Suprapubic skin (tissue), 4 donors: ENCODE measurements at regions not wholly inside any gene's neighbourhood (a gene's known extent, or its start where the extent isn't known, plus 50 kb on each side); places are given as distances from the start of the nearest gene placed in this dataset.

ENCODE experiments used
- CTCF ChIP-seq, 2 donors: fragments of 200-600 bp in 1 of 2; fragments of 450-650 bp in 1 of 2; sonication (generic) in 1 of 2; IDR thresholded peaks; one replicate each; pipeline ENCODE4 v1.5.1; 2016 to 2019; ENCODE audit warnings: antibody characterized with exemption in 2 of 2, mild to moderate bottlenecking in 1 of 2, moderate library complexity in 1 of 2
- EP300 ChIP-seq: sonication (generic); formaldehyde crosslinking; IDR thresholded peaks from one replicate; pipeline ENCODE4 v1.6.1; 2017; ENCODE audit warnings: antibody characterized with exemption
- POLR2A ChIP-seq, 2 donors: fragments of 450-650 bp; IDR thresholded peaks; one replicate each; pipeline ENCODE4 v1.6.1; 2017; ENCODE audit warnings: antibody characterized with exemption in 2 of 2, mild to moderate bottlenecking in 2 of 2, moderate library complexity in 2 of 2
- POLR2AphosphoS5 ChIP-seq, 3 donors: sonication (generic); formaldehyde crosslinking; IDR thresholded peaks; one replicate each; pipeline ENCODE4 v1.6.1; 2017; ENCODE audit warnings: antibody characterized with exemption in 3 of 3

GRCh38 chr11:86738568-86738967 lies 61.8 kb upstream of the PRSS23 start:
- TF ChIP-seq CTCF (IDR thresholded peaks at IDR 0.05) (no peak), POLR2AphosphoS5 (IDR thresholded peaks at IDR 0.05) (no peak), POLR2A (IDR thresholded peaks at IDR 0.05) (no peak), EP300 (no peak)
